ENCODE measurements at regions not wholly inside any gene's neighbourhood (a gene's known extent, or its start where the extent isn't known, plus 50 kb on each side); places are given as distances from the start of the nearest gene placed in this dataset.
"Not testable (repeated sequence)": the region's sequence is repeated elsewhere in the genome, so short reads cannot be mapped to it uniquely, and the experiment has no call there.

DNA sequence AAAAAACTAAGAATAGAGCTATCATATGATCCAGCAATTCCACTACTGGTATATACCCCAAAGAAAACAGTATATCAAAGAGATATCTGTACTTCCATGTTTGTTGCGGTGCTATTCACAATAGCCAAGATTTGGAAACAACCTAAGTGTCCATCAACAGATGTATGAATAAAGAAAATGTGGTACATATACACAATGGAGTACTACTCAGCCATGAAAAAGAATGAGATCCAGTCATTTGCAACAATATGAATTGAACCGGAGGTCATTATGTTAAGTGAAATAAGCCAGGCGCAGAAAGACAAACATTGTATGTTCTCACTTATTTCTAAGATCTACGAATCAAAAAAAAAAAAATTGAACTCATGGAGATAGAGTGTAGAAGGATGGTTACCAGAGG, 97.8 kb upstream of the MMADHC start:
- TF ChIP-seq, protein P1, sequence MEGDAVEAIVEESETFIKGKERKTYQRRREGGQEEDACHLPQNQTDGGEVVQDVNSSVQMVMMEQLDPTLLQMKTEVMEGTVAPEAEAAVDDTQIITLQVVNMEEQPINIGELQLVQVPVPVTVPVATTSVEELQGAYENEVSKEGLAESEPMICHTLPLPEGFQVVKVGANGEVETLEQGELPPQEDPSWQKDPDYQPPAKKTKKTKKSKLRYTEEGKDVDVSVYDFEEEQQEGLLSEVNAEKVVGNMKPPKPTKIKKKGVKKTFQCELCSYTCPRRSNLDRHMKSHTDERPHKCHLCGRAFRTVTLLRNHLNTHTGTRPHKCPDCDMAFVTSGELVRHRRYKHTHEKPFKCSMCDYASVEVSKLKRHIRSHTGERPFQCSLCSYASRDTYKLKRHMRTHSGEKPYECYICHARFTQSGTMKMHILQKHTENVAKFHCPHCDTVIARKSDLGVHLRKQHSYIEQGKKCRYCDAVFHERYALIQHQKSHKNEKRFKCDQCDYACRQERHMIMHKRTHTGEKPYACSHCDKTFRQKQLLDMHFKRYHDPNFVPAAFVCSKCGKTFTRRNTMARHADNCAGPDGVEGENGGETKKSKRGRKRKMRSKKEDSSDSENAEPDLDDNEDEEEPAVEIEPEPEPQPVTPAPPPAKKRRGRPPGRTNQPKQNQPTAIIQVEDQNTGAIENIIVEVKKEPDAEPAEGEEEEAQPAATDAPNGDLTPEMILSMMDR (conservative IDR thresholded peaks at IDR 0.05) = not testable (repeated sequence)
- TF ChIP-seq ZFX (IDR thresholded peaks at IDR 0.05) = not testable (repeated sequence)

Measured in C4-2B (cell line).